Neural crest cell (in vitro differentiated cells): ENCODE measurements at regions not wholly inside any gene's neighbourhood (a gene's known extent, or its start where the extent isn't known, plus 50 kb on each side); places are given as distances from the start of the nearest gene placed in this dataset.
A peak's percentile ranks its signal among the peaks of the same experiment; 100 is the strongest.

ENCODE experiments used
- DNase-seq: peaks from one replicate; pipeline ENCODE4 v3.0.0; 2021; ENCODE audit warnings: low read depth, mixed read lengths, low spot score
- H3K27ac Mint-ChIP-seq: one replicate; pipeline ENCODE4 v1.8.0; 2021; ENCODE audit warnings: mild to moderate bottlenecking, mixed read lengths; ENCODE audit not compliant: unreplicated experiment
- H3K27me3 Mint-ChIP-seq: 2 replicates; pipeline ENCODE4 v1.8.0; 2021; ENCODE audit warnings: low read depth, mild to moderate bottlenecking, mixed read lengths
- H3K36me3 Mint-ChIP-seq: 2 replicates; pipeline ENCODE4 v1.8.0; 2021; ENCODE audit warnings: low read depth, mild to moderate bottlenecking, mixed read lengths
- H3K4me1 Mint-ChIP-seq: 2 replicates; pipeline ENCODE4 v1.8.0; 2021; ENCODE audit warnings: mixed read lengths
- H3K4me3 Mint-ChIP-seq: one replicate; pipeline ENCODE4 v1.8.0; 2021; ENCODE audit warnings: mild to moderate bottlenecking, mixed read lengths
- H3K9me3 Mint-ChIP-seq: 2 replicates; pipeline ENCODE4 v1.8.0; 2021; ENCODE audit warnings: mixed read lengths
- TF ChIP-seq, protein P1 (sequence below): fragments of 200-600 bp; sonication (generic); conservative IDR thresholded peaks from 2 replicates; pipeline ENCODE4 v1.5.0; 2021; ENCODE audit warnings: antibody characterized with exemption, mild to moderate bottlenecking

DNA sequence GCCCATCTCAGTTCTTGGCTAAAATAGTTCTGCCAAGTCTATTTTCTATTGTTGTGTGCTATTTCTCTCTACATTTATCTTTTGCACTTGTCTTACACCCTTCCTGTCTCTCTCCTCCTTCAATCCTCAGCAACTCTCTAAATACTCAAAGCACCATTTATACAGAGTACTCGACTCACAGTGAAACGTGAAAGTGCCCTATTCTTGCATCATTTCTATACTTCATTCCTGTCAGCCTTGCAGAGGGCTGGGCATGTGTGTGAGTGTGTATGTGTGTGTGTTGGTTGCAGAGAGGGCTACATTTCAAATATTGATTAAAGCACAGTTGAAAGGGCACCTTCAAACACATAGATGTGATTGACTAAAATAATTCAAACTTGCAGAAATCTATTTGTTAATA, 373.2 kb upstream of the MANEA start:
- Mint-ChIP-seq H3K27me3 (no peaks in the 10 kb centered on the region), H3K4me1 (peaks cover 5% of the 10 kb centered on the region), H3K9me3 (no peaks in the 10 kb centered on the region), H3K36me3 (no peaks in the 10 kb centered on the region), H3K27ac (no peak overlapping the region), H3K4me3 (no peak overlapping the region)
- TF ChIP-seq, protein P1, sequence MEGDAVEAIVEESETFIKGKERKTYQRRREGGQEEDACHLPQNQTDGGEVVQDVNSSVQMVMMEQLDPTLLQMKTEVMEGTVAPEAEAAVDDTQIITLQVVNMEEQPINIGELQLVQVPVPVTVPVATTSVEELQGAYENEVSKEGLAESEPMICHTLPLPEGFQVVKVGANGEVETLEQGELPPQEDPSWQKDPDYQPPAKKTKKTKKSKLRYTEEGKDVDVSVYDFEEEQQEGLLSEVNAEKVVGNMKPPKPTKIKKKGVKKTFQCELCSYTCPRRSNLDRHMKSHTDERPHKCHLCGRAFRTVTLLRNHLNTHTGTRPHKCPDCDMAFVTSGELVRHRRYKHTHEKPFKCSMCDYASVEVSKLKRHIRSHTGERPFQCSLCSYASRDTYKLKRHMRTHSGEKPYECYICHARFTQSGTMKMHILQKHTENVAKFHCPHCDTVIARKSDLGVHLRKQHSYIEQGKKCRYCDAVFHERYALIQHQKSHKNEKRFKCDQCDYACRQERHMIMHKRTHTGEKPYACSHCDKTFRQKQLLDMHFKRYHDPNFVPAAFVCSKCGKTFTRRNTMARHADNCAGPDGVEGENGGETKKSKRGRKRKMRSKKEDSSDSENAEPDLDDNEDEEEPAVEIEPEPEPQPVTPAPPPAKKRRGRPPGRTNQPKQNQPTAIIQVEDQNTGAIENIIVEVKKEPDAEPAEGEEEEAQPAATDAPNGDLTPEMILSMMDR = no peak
- no peak for DNase-seq

DNA sequence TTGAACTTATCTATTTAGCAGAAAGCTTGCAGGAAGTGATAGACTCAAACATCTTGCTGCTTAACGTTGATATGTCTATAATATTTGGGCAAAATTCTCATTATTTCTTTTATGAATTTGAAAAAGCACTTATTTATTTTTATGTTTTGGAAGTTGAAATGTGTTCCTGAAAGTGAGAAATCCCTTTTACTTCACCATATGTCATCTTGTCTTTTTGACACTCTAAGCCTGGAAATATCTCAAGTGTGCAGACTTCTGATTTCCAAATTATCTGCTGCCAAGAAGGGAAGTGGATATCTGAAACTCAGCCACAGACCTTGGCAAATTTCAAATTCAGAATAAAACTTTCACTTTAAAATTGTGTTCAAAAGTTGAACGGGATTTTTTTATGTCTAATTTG, 368.7 kb upstream of the MANEA start:
- no peak overlapping the region for H3K4me3 Mint-ChIP-seq
- DNase-seq = no peak
- H3K27me3 Mint-ChIP-seq = no peaks in the 10 kb centered on the region
- TF ChIP-seq, protein P1 = no peak
- H3K36me3 Mint-ChIP-seq = no peaks in the 10 kb centered on the region
- H3K4me1 Mint-ChIP-seq = no peaks in the 10 kb centered on the region
- no peak overlapping the region for H3K27ac Mint-ChIP-seq
- no peaks in the 10 kb centered on the region for H3K9me3 Mint-ChIP-seq

DNA sequence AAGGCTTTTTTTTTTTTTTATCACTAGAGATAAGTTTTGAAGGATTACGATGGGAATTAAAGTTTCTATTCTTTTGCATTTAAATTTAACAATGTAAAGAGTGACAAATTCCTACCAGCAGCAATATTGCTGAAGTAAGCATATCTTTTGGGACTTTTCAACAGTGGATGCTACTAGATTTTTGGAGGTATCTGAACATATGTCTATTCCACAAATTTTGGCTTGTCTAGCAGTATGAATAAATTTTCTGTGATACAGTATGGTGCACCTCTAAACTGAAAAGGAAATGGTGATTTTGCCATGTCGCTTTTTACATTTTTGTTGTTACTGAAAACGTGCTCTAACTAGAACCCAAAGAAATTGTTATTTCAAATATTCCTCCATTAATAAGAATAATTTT, 368.3 kb upstream of the MANEA start:
- TF ChIP-seq, protein P1 = no peak
- Mint-ChIP-seq H3K4me1 (no peaks in the 10 kb centered on the region), H3K9me3 (no peaks in the 10 kb centered on the region), H3K4me3 (no peak overlapping the region), H3K36me3 (no peaks in the 10 kb centered on the region), H3K27me3 (no peaks in the 10 kb centered on the region), H3K27ac (no peak overlapping the region)
- DNase-seq = no peak

GRCh38 chr6:95216555-95216954, 360.8 kb upstream of the MANEA start:
- Mint-ChIP-seq H3K27me3 (no peaks in the 10 kb centered on the region), H3K9me3 (no peaks in the 10 kb centered on the region), H3K36me3 (no peaks in the 10 kb centered on the region), H3K27ac (no peak overlapping the region), H3K4me1 (no peaks in the 10 kb centered on the region), H3K4me3 (no peak overlapping the region)
- no peak for DNase-seq
- TF ChIP-seq, protein P1 = no peak

- Mint-ChIP-seq H3K36me3 (no peaks in the 10 kb centered on the region), H3K4me1 (peaks cover 21% of the 10 kb centered on the region), H3K4me3 (no peak overlapping the region), H3K27ac (no peak overlapping the region), H3K9me3 (no peaks in the 10 kb centered on the region), H3K27me3 (no peaks in the 10 kb centered on the region)
- TF ChIP-seq, protein P1 = no peak
- no peak for DNase-seq
Observed at GRCh38 chr6:95227351-95227750, 350.0 kb upstream of the MANEA start.

GRCh38 chr6:95228636-95229035, 348.7 kb upstream of the MANEA start:
- H3K36me3 Mint-ChIP-seq = no peaks in the 10 kb centered on the region
- DNase-seq = no peak
- no peaks in the 10 kb centered on the region for H3K27me3 Mint-ChIP-seq
- TF ChIP-seq, protein P1 = no peak
- no peaks in the 10 kb centered on the region for H3K9me3 Mint-ChIP-seq
- peak overlapping the region; percentile 56 for H3K4me3 Mint-ChIP-seq
- peak overlapping the region; percentile 76 for H3K27ac Mint-ChIP-seq
- H3K4me1 Mint-ChIP-seq = peaks cover 21% of the 10 kb centered on the region
